NCI-H460 (cell line): ENCODE measurements at regions not wholly inside any gene's neighbourhood (a gene's known extent, or its start where the extent isn't known, plus 50 kb on each side); places are given as distances from the start of the nearest gene placed in this dataset.
"Not testable (repeated sequence)": the region's sequence is repeated elsewhere in the genome, so short reads cannot be mapped to it uniquely, and the experiment has no call there.

ENCODE experiments used
- DNase-seq: peaks from one replicate; pipeline ENCODE4 v3.0.0-alpha.2; 2016; ENCODE audit warnings: low read depth; ENCODE audit errors: extremely low read depth

DNA sequence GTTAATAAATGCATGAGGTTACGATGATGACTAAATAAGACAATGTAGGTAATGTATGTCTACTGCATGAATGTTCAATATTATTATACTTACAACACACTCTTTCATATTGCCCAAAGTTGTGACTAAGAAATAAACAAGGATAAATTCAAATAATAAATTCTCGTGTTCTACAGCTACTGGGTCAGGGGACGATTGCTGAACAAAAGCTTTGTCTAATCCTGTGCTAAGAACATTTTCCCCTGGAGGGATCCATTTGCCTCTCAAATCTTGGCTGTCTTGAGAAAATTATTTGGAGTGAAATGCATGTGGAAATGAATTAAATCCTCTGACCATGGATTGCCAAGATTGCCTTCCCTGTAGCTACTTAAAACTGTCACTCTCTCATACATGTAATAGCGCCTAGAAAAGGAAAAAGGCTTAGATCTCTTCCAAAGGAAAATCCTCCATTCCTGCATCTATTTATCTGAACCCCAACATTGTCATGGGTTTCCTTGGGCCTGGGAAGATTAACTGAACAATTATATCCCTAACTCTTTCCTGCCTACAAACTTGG is 893.8 kb upstream of the ACO1 start:
- DNase-seq, result no peak

DNA sequence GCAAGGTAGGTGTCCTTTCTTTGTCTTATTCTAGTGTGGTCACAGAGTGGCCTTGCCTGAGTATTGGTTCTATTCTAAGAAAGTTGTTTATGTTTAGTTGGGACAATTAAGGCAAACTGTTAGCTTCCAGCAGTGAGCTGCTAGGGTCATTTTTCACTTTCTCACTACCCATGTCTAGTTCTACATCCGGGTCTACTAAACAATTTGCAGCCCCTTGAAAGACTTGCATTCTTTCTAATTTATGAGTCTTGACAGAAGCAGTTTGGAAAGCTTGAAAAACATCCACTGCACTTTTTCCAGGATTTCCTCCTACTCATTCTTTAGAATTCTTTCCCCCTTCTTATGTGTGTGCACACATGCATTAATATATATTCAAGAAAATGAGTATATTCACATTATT is 892.2 kb upstream of the ACO1 start:
- no peak for DNase-seq

DNA sequence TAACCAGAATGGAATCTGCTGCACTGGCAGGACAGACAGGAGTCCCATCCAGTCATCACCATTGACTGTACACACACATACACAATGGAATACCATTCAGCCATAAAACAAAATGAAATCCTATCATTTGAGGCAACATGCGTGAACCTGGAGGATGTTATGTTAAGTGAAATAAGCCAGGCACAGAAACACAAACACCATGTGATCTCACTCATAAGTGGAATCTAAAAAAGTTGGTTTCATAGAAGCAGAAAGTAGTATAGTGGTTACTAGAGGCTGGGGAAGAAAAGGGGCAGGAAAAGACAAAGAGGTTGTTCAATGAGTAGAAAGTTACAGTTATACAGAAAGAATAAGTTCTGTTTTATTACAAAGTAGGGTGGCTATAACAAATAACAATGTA is 884.0 kb upstream of the ACO1 start:
- DNase-seq, result no peak

DNA sequence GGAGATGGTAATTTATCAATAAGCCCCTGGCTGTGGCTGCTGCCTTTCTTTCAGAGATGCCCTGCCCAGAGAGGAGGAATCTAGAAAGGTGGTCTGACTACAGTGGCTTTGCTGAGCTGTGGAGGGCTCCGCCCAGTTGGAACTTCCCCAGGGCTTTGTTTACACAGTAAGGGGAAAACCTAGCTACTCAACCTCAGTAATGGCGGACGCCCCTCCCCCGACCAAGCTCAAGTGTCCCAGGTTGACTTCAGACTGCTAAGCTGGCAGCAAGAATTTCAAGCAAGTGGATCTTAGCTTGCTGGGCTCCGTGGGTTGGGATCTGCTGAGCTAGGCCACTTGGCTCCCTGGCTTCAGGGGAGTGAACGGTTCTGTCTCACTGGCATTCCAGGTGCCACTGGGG is 865.4 kb upstream of the ACO1 start:
- no peak for DNase-seq

DNA sequence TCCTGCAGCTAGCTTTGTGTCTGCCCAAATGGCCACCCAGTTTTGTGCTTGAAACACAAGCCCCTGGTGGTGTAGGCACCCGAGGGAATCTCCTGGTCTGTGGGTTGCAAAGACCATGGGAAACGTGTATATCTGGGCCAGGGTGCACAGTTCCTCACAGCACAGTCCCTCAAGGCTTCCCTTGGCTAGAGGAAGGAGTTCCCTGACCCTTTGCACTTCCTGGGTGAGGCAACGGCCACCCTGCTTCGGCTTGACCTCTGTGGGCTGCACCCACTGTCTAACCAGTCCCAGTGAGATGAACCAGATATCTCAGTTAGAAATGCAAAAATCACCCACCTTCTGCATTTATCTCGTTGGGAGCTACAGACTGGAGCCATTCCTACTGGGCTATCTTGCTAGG is 865.0 kb upstream of the ACO1 start:
- DNase-seq, result no peak

DNA sequence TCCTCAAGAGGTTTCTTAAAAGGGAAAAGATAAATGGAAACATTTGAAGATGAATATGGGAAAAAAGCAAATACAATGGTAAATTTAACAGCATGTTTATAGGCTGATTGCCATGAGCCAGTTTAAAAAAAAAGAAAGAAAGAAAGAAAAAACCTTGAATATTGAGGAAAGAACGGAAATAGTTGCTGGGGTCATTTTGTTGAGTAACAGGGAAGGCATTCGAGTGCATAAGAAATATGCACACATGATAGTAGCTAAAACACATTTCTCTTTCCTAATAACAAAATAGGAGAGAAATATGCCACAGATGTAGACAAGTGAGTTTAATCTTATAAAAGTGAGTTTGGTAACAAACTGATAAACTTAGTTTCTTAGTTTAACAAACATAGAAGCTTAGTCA is 864.6 kb upstream of the ACO1 start:
- DNase-seq, result no peak

DNA sequence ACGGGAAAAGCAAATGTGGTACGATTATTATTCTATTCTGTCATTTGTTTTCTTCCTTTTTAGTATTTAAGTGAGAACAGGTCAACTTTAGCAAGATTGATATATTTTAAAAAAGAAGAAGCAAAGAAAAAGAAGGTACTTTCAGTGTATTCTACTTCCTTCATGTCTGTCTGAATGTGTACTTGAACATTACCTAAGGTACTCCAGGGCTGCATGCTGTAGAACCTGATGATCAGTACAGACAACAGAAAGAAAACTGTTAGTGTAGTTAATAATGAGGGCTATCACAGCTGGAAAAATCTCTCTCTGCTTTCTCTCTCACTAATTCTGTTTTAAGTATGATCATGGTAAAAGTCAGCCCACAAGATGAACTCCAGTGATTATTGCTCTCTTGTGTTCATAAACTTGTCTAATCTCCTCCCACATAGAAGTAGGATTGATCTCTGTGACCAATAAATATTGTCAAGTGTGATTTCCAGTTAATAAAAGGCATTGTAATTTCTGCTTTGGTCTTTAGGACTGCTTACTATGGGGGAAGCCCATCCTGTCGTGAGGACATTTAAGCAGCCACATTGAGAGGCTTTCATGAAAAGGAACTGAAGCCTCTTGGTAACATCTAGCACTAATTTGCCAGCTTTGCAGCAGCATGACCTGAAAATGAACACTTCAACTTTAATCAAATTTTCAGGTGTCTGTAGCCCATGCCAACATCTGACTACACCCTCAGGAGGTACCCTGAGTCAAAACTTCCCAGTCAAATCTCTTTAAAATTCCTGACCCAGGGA is 864.0 kb upstream of the ACO1 start:
- DNase-seq, result no peak

DNA sequence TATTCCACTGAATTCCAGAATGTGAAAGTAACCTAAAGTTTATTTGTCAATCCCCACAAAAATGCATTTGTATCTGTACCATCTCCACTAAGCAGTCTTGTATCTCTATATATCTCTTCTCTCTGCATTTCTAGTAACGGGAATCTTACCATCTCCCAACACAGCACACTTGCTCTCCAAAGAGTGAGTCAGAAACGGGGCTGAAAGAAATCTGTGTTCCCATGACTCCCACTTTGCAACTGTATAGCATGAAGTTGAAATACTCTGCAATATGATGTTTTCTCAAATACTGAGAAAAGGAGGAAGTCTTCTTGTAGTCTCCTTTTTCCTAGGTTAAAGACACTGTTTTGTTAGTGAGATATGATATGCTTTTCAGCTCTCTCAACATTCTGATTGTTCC is 848.8 kb upstream of the ACO1 start:
- no peak for DNase-seq

DNA sequence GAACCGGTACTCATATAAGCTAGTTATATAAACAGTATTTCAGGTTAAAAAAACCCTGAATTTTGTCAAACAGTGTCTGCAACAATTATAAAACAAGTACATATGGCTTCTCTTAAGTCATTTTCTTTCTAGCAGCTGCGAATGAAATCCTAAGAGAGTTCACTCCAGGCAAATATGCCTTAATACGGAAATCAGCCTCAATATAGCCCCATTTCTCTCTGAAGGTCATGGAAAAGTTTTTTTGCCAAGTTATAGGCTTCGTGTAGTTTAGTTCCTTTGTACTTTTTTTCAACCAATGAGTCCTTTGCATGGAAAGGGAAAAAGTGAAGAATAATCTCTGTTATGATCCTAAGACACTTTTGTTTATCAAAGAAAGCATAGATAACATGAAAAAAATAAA is 848.0 kb upstream of the ACO1 start:
- DNase-seq, result no peak

DNA sequence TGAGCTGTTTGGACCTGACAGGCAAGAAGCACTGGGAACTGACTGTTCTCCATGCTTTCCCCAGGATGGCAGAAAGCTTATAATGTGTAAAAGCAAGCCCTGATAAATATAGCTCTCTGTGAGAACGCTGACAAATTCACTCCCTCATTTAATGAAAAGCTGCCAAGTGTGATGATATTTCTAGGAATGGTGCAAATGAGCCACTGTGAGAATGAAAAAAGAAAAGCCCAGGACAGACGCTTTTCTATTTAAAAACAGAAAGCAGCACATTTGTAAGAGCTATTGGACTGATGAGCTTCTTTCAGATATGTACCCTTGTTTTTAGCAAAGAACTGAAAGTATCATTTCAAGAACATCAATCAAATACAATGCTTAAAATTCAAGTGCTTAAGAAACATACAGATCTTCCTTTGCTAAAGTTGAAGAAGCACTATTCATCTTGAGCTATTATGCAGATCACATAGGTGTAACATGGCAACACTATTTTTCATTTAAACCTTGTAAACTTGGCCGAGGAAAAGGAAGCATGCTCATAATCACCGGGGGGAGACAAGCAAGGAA is 842.6 kb upstream of the ACO1 start:
- no peak for DNase-seq

DNA sequence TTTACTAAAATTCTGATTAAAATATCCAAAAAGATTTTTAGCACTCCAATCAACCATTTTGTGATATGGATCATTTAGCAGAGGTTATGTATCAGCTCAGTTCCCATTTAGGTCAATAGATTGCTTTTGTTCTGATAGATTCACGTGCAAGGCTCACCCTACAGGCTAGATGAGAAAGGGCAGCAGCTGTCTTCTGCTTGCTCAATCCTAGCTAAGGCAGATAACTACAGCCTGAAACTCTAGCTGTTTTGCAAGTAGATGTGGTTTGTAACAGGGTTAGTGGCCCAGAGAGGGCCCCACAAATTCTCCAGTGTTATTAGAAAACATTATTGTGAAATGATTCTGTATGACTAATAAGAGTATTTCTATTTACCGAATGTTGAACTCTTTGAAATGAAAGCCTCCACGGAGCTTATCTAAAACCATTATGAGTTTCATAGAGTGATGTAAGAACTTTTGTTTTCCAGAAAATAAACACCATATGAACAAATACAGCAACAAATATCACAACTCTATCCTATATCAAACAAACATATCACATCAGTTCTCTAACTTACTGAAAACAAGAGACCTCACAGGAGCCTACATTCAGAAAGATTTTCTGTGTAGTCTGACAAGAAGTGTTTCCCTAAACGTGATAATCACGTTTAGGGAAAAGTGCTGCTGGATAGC is 841.9 kb upstream of the ACO1 start:
- peak; percentile 34 for DNase-seq

DNA sequence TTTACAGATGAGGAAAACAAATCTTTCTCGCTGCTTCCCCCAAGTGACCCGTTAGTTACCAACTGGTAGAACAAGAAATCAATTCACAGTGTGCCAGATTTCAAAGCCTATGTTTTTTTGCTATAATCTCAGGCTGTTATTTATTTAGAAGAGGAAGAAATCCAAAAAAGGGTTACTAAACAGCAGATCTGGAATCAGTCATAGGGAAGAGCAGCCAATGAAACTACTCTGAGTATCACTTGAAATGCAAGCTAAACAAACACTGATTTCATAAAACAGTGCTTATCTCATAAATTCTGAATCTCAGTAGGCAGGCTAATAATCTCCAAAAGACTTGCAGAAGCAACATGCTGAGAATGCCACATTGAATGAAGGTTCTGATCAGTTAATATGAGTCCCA is 829.5 kb upstream of the ACO1 start:
- no peak for DNase-seq

DNA sequence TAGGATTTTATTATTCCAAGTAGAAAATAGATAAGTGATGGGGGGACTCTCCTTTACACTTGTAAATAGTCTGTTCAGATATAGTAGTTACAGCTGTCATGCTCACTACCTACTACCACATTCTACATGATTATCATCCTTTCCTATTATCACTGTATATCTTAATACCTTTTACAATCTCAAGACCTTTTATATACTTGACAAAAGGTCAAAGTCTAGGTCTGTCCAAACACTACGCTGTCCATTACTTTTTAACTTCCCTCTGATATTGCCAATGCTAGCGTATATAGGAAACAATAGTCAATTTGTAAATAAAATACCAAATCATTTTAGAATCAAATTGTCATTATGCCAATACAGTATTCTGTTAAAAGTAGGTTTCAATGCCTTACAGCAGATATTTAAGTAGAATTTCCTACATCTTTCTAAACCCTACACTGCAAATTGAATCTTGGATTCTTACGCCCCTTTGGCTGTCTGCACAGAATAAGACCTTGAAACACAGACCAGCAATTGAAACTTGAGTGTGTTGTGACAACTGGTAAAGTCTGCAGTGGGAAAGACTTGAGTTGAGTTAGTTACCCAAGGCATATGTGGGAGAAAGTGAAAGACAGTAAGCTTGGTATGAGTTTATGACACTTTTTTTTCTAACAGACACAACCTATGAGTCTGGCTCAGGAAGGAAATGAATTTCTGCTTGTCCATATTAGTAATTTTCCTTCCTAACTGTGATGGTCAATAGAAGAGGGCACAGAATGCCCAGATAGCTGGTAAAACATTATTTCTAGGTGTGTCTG is 827.6 kb upstream of the ACO1 start:
- no peak for DNase-seq

DNA sequence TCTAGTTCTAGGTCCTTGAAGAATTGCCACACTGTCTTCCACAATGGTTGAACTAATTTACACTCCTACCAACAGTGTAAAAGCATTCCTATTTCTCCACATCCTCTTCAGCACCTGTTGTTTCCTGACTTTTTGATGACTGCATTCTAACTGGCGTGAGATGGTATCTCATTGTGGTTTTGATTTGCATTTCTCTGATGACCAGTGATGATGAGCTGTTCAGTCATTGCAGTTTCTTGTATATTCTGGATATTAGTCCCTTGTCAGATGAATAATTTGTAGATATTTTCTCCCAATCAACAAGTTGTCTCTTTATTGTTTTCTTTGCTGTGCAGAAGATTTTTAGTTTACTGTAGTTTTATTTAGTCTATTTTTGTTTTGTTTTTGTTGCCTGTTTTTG is 812.3 kb upstream of the ACO1 start:
- not testable (repeated sequence) for DNase-seq

DNA sequence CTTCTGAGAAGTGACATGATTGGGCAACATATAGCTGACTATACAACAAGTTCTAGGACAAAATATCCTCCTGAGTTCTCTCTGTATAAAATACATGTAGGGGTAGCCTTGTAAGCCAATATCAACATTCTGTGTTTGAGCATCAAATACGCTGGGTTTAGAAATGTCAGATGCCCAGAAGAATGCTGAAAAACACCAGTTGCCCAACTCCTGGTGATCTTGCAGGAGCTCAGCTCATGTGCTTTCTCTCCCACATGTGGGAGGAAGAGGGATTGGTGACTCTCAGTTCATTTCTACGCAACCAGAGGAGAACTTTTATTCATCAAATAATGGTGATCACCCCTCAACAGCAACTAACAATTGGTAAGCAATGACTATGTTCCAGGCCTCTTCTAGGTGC is 810.9 kb upstream of the ACO1 start:
- no peak for DNase-seq

DNA sequence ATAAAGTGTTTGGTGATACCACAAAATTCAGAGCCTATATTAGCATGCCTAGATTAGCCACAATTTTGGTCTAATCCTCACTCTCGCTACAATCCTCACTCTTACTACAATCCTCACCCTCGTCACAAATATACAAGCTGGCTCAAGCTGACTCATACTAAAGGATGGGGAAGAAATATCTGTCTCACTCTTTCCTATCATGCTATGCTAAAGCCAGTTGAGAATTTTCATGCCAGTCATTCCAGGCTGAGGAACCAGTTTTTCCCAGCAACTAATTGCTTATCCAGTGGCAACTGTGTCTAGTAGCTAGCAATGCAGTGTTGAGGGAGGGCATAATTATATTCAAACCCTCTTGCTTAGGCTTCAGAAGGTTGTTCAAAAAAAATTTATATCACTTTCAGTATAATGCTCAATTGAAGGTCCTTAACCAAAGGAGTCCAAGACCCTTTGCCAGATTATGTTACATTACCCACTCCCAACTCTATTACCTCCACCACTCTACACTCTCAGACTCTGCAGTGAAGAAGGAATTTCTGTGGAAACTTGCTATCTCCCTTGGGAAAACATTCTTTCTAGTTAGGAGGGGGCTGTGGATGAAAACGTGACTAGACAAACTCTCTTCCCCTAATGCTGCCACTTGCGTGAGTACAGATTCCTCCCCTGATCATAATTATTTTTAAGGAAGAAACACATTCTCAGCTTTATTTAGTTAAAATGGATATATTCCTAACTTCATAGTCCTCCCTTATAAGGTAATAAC is 810.3 kb upstream of the ACO1 start:
- DNase-seq, result no peak

DNA sequence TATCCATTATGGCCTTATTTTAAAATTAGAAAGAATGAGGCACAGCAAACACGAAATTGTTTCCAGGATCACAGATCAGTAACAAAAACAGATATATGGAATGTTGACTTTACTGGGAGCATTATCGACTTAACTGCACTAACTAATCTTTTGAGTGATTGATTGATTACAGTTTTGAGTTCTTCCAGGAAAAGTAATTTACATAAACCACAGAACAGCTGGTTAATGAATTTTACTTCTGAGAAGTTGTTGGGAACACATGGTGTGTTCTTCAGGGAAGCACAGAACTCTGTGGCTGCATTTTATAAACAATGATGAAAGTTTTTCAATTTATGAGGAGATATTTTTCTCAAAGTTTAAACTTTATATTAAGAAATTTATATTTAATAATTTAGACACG is 802.4 kb upstream of the ACO1 start:
- DNase-seq, result no peak

DNA sequence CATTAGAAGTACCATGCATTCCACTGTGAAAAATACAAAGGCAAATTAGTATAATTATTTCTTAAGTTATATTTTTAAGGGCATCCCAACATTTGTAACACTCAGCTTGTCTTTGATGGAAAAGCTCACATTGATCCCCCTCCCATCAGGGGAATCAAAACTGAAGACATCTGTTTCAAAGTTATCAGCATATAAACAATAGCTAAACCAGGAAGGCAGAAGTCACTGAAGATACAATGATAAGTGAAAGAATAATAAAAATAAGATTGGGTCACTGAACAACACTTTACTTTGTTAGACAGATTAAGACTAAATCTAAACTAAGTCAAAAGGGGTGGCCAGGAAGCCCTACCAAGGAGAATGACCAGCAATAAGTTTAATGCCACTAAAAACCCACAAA is 801.9 kb upstream of the ACO1 start:
- no peak for DNase-seq

DNA sequence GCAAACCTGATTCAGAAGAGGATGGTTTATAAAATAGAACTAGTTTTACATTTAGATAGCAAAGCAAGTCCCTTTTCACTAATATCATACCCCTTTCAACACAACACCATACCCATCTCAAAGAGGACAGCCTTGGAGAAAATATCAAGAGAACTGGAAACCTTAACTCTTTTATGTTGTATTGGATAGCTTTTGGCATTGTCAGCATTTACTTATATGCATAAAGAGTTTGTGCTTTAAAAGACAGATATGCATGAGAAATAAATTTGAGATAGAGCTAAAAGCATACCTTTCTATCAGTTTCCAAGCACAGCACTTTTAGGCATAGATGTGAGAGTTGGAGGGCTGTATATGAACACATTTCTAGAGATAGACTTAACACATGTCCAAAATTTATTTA is 799.3 kb upstream of the ACO1 start:
- no peak for DNase-seq

DNA sequence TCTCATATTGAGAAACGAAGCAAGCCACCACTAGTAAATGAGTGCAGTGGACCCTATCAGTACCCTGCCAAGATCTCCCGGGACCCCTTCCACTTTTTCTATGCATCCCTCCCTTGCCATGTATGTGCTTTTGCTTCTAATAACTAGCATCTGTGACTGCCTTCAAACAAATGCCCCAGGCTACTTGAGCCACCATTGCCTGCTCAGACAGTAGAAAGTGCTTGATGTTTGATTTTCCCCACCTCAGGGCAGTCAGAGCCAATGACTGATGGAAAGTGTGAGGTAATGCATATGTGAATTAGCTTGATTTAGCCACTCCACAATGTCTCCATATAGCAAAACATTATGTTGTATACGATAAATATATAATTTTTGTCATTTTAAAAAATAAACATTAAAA is 797.3 kb upstream of the ACO1 start:
- no peak for DNase-seq
